NCI-H146 treated with DMSO at 0.1 percent for 48 hours (cell line): ENCODE measurements at regions not wholly inside any gene's neighbourhood (a gene's known extent, or its start where the extent isn't known, plus 50 kb on each side); places are given as distances from the start of the nearest gene placed in this dataset.
A peak's percentile ranks its signal among the peaks of the same experiment; 100 is the strongest.
"Not testable (repeated sequence)": the region's sequence is repeated elsewhere in the genome, so short reads cannot be mapped to it uniquely, and the experiment has no call there.

Source experiments
- DNase-seq: peaks from one replicate; lab custom pipeline; 2025; ENCODE audit not compliant: unreplicated experiment; lab: John Stamatoyannopoulos, UW

- not testable (repeated sequence) for DNase-seq
Observed at GRCh38 chr6:27633221-27633688, 160.3 kb upstream of the ZNF184 start.

- DNase-seq = no peak
Observed at GRCh38 chr6:27631609-27631916, 158.7 kb upstream of the ZNF184 start.

DNA sequence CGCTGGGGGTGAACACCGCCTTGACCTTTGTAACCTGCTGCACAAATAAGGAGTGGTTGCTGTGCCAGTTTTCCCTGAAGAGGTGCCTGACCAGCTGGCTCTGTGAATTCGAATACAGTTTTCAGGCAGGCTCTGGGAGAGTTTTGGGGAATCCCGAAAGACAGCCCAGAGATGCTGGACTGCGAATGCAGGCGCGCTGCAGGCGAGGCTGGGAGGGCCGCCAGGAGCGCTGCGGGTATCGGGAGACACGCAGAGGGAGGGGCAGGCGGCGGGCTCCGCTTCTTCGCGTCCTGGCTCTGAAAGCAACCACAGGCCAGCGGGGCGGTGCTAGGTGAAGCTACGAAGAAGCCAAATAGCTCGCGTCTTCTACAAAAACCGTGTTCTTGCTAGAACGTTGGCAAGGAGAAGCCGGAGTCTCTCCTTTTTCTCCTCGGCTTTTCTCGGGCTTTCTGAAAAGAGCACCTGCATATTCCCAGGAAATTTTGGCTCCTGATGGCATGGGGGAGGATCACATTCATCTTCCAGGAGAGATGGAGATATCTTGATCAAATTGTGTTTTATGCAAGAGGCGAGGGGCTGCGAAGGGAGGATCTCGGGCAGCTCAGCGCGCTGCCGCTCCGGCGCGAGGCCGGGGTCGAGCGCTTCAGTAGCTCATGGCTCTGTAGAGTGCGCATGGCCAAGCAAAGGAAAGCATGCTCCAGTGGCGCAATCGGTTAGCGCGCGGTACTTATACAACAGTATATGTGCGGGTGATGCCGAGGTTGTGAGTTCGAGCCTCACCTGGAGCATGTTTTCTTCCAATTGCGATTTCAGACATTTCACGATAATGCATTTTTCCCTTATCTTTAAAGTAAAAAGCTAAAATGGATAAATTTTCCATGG is 158.1 kb upstream of the ZNF184 start:
- peak; percentile 36 for DNase-seq

GRCh38 chr6:27624694-27625262 is 151.9 kb upstream of the ZNF184 start:
- DNase-seq = no peak

DNA sequence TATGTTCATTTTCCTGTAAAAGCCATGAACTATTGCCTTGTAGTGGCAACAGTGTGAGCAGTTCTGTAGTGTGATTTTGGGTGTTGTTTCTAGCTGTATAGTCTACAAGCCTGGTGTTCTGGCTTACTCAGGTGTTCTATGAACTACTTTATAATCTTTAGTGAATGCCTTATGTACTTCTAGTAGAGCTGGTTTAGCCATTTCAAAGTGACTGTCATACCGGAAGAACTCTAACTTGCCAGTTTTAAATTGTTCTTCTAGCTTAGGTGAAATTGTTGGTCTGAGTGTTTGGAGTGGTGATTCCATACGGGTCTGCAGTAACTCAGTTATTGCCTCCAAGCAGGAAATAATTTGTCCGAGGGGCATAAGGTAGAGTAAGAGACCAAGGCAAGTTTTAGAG is 150.2 kb upstream of the ZNF184 start:
- no peak for DNase-seq

- DNase-seq = no peak
Observed at GRCh38 chr6:27619436-27619835, 146.5 kb upstream of the ZNF184 start.

DNA sequence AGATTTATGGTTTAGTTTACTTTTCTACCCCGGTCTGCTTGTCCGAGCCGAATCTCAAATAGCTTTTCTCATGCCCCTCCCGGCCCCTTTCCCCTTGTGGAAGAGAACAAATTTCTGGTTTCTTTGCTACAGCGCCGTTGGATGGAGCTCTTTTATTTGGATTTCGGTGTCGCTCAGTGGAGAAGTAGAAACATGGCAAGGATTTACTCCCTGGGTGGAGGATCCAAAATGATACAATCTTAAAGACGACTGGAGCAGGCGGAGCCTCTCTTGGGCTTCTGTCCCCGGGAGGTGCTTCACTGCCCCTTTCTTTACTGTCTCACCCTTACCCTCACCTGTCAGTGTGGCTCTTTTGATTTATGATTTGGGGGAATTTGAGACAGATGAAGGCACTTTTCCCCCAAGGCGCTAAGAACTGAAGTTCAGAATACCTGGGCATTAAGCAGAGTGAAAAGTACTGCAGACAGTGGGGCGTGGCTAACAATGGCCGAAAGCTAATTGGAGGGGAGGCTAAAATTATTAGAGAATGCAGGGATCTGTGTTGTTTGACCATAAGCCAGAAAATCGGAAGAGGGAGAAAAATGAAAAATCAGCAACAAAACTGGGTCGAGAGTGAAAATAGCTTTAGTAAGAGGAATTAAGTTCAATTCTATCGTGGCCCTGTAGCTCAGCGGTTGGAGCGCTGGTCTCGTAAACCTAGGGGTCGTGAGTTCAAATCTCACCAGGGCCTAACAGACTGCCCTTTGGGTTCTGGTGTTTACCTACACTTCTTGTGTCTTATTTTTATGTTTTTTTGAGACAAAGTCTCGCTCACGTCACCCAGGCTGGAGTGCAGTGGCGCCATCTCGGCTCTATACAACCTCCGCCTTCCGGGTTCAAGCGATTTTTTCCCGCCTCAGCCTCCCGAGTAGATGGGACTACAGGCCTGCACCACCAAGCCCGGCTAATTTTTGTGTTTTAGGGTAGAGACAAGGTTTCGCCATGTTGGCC is 145.1 kb upstream of the ZNF184 start:
- DNase-seq = no peak

DNA sequence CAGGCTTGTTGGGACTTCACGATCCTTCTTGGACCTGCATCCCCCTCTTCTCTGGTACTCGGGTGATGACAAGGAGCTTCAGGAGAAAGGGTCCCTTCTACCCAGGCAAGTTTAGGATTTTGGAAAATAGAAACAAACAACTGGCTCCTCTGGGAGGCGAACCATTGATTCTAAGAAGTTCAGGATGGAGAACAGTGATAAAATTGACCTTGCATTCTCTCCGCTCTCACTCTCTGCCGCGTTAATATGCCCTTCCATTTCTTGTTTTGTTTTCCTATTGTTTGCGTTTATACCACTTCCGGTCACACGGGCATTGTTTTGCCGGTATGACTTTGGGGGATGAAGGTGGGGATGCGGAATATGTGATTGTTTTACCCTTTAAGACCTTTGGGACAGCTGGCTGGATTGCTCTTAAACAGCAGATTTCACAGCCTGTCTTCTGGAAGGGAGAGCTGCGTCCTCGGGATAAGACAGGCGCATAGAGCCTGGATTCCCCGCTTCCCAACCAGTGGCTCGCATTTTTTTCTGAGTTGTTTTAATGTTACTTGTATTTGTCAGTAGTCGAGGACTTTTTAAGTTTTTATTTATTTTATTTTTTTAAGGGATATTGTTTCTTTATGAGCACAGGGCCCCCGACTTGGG is 144.3 kb upstream of the ZNF184 start:
- no peak for DNase-seq

- DNase-seq = no peak
Observed at GRCh38 chr6:27616328-27617045, 143.6 kb upstream of the ZNF184 start.

DNA sequence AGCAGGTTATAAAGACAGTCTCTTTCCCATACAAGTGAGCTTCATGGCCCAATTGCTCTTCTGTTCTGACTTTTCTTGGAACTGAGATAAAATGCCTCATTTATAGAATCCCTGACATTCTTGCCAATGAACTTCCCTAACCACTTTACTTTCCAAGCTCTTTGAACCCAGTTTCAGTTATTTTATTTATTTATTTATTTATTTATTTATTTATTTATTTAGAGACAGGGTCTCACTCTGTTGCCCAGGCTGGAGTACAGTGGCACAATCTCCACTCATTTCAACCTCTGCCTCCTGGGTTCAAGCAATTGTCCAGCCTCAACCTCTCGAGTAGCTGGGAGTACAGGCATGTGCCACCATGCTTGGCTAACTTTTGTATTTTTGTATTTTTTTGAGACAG is 138.5 kb upstream of the ZNF184 start:
- DNase-seq = no peak

DNA sequence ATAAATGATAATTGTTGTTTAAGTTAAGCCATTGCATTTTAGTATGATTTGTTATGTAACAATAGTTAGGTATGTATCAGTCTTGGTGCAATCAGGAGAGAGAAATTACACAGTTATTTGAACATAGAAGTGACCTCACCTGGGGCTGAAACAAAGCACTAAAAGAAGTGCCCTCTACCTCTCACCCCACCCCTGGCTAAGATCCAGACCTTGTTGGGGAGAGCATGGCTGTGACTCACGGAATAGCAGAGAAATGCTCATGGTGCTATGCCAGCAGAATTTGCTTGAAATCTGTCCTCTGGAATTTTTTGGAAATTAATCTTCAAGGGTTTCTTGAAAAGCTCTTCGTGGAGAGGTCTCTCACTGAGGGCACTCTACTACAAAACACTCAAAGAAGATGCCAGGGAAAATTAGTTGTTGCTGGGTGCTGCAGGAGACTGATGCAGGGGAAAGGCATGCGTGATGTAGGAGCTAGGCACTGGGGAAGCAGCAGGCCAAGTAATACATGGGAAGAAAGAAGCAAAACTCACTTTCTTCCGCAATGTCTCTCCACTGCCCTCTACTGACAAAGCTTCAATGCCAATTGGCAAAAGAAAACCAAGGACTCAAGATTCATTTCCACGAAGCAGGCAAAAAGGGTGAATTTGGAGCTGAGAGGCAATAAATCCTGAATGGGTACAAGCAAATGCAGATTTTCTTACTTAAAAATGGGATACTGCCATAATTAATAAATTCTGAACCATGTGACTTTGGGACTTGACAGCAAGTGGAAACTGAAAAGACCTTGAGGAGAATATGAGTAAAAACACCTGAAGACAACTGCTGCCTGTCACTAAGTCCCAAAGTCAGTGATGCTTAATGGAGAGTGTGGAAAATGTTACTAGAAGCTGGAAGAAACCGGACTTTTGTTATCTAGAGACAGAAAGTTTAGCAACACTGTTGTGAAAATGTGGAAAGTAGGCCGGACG is 136.3 kb upstream of the ZNF184 start:
- peak; percentile 25 for DNase-seq

DNA sequence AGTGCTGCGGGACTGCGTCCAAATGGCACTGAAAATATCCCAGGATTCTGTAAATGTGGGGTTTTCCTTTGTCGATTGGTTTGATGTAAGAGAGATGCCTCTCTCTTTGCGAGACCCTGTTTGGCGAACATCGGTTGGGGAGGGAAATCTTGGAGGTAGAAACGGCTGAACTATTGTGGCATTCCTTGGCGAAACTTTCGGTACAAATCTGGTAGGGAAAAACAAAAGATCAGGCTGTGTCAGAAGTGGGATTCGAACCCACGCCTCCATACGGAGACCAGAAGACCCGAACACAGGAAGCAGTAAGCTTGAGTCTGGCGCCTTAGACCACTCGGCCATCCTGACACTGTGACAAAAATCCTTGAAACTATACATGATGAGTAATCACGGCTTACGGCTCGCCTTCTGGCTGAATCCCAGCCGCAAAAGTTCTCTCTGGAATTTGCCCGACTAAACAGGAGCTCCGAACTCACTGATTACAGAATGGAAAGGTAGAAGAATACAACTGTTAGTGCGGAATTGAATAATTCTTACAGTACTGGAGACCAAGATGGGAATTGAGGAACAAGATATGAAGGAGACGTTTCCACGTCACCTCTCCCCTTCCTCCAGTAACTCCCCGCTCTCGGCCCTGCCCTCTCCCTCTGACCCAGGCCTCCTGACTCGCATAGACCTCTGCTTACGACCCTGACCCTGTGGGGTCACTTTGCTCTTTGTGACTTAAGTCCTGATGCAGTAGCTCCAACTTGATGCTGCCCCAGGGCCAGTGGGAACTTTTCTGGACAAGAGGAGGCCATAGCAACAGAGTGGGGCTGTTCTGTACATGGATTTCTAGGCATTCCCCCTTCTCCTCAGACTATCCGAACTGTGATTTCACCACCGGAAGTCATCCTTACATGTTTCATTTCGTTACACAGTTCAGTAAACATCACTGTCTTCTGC is 132.8 kb upstream of the ZNF184 start:
- DNase-seq = no peak

- DNase-seq = no peak
Observed at GRCh38 chr6:27604986-27605385, 132.1 kb upstream of the ZNF184 start.

DNA sequence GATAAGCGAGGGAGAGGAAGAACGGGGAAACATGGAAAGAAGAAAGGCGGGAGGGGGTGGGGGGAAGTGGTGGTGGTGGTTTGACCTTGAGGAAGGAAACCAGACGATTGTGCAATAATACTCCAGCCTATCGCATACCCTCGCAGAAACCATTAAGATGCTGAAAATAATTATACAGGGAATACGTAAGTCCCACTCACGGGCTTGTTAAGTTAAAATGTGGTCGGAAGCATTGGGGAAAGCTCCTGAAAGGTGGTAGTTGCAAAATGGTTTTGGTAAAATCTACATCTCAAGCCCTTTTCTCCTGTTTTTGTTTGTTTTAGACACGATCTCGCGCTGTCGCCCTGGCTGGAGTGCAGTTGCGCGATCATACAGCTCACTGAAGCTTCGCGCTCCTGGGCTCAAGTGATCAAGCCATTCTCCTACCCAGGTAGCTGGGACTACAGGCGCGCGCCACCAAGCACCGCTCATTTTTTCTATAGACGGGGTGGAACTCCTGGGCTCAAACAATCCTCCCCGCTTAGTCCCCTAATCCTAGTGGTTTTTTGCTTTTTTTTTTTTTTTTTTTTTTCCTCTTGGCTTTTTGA is 128.9 kb upstream of the ZNF184 start:
- no peak for DNase-seq

GRCh38 chr6:27599859-27600532 is 127.1 kb upstream of the ZNF184 start:
- DNase-seq = no peak

- not testable (repeated sequence) for DNase-seq
Observed at GRCh38 chr6:27597031-27597567, 124.2 kb upstream of the ZNF184 start.

GRCh38 chr6:27593861-27594260 is 121.0 kb upstream of the ZNF184 start:
- no peak for DNase-seq
